ENCODE measurements at regions not wholly inside any gene's neighbourhood (a gene's known extent, or its start where the extent isn't known, plus 50 kb on each side); places are given as distances from the start of the nearest gene placed in this dataset.
"Not testable (repeated sequence)": the region's sequence is repeated elsewhere in the genome, so short reads cannot be mapped to it uniquely, and the experiment has no call there.

DNA sequence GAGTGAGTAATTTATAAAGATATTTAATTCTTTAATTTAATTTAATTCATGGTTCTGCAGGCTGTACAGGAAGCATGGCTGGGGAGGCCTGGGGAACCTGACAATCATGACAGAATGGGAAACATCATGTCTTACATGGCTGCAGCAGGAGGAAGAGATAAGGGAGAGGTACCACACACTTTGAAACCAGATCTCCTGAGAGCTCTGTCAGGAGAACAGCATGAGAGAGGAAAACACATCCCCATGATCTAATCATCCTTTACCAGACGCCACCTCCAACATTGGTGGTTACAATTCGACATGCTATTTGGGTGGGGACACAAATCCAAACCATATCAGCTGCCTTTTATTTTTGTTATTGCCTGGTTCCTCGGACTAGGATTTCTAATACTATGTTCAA, 928.6 kb downstream of the TMEM121 start:
- DNase-seq (ENCODE audit: extremely low spot score in 2 of 2), result no peak
- no peaks in the 10 kb centered on the region for H3K27me3 ChIP-seq
- no peaks in the 10 kb centered on the region for H3K4me1 ChIP-seq
- H3K27ac ChIP-seq, result no peak overlapping the region
- TF ChIP-seq CTCF (IDR thresholded peaks at IDR 0.05) (no peak), POLR2A (IDR thresholded peaks at IDR 0.05) (no peak), POLR2AphosphoS5 (IDR thresholded peaks at IDR 0.05; ENCODE audit: insufficient read depth in 1 of 2, low read depth in 1 of 2) (no peak)
- intact Hi-C loops (cut with DNase I), result no loop called here
- H3K9me3 ChIP-seq, result no peaks in the 10 kb centered on the region
- no peaks in the 10 kb centered on the region for H3K36me3 ChIP-seq
- no peak overlapping the region for H3K4me3 ChIP-seq

DNA sequence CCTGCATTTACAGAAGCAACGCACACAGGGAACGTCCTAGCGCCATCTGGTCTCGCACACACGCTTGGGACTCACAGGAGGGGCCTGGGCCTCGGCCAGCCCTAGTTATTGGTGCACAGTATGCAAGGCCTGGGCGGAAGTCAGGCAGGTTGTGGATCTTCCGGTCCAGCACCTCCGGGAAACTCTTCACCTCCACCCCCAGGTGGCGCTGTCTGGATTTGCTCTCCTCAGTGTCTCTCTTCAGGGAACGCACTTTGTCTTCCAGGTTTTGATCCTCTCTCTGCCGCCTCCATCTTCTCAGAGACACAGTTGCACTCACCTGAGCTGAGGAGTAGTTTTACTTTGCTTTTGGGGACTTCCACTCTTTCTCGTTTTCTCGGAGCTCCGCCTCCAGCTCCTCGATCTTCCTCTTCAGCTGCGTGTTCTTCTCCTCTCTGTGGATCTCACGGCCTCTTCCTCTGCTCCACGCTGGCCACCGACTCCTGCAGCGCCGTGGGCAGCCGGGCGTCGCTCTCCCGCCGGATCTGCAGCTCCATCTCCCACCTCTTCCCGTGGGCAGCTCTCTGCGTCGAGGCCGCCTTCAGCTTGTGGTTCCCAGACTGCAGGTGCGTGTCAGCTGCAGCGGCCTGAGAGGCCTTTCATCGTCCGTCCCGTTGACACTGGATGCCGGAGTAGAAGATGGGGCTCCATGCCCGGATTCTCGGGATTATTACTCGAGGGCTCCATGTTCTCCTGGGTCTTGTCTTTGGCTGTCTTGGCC, 933.8 kb downstream of the TMEM121 start:
- Histone ChIP-seq H3K36me3 (no peaks in the 10 kb centered on the region), H3K4me3 (no peak overlapping the region), H3K27ac (no peak overlapping the region), H3K9me3 (no peaks in the 10 kb centered on the region), H3K27me3 (no peaks in the 10 kb centered on the region), H3K4me1 (no peaks in the 10 kb centered on the region)
- DNase-seq (ENCODE audit: extremely low spot score in 2 of 2), result no peak
- intact Hi-C loops (cut with DNase I), result no loop called here
- no peak for TF ChIP-seq CTCF (IDR thresholded peaks at IDR 0.05)
- TF ChIP-seq POLR2A (IDR thresholded peaks at IDR 0.05), result no peak
- TF ChIP-seq POLR2AphosphoS5 (IDR thresholded peaks at IDR 0.05; ENCODE audit: insufficient read depth in 1 of 2, low read depth in 1 of 2), result no peak

DNA sequence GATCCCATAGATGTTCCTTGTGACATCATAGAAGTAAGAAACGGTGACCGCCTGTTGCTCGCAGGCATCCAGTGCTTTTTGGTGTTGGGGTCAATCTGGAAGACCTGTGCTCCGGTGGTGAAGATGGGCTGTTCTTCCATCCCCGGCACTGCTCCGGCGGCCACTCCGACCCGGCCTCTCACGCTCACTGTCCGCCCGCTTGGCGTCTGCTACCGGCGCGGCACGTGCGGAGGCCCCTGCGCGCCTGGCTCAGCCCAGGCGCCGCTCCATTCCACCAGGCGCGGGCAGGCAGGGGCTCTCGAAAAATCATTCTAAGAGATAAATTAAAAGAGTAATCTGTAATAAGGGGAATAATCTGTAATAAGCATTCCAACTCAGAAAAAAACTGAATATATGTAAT, 934.5 kb downstream of the TMEM121 start:
- Histone ChIP-seq H3K9me3 (no peaks in the 10 kb centered on the region), H3K36me3 (no peaks in the 10 kb centered on the region), H3K4me3 (no peak overlapping the region), H3K27me3 (no peaks in the 10 kb centered on the region), H3K4me1 (no peaks in the 10 kb centered on the region), H3K27ac (no peak overlapping the region)
- intact Hi-C loops (cut with DNase I), result no loop called here
- no peak for TF ChIP-seq POLR2A (IDR thresholded peaks at IDR 0.05)
- no peak for TF ChIP-seq POLR2AphosphoS5 (IDR thresholded peaks at IDR 0.05; ENCODE audit: insufficient read depth in 1 of 2, low read depth in 1 of 2)
- DNase-seq (ENCODE audit: extremely low spot score in 2 of 2), result no peak

- H3K4me3 ChIP-seq; intact Hi-C loops (cut with DNase I); H3K27me3 ChIP-seq; H3K36me3 ChIP-seq; H3K4me1 ChIP-seq; DNase-seq (ENCODE audit: extremely low spot score in 2 of 2); H3K9me3 ChIP-seq; H3K27ac ChIP-seq: not testable (repeated sequence)
Measured at GRCh38 chr14:106466483-106466882, 940.1 kb downstream of the TMEM121 start.

GRCh38 chr14:106468869-106469268, 942.5 kb downstream of the TMEM121 start:
- H3K4me3 ChIP-seq; intact Hi-C loops (cut with DNase I): not testable (repeated sequence)

GRCh38 chr14:106470028-106470427, 943.6 kb downstream of the TMEM121 start:
- intact Hi-C loops (cut with DNase I); DNase-seq (ENCODE audit: extremely low spot score in 2 of 2); H3K4me3 ChIP-seq; H3K27ac ChIP-seq; H3K36me3 ChIP-seq; H3K9me3 ChIP-seq; H3K4me1 ChIP-seq; H3K27me3 ChIP-seq: not testable (repeated sequence)

More at GRCh38 chr14:106468869-106469268, 942.5 kb downstream of the TMEM121 start:
- not testable (repeated sequence) for H3K27ac ChIP-seq; H3K4me1 ChIP-seq; DNase-seq (ENCODE audit: extremely low spot score in 2 of 2); H3K9me3 ChIP-seq; H3K36me3 ChIP-seq; H3K27me3 ChIP-seq

- H3K27ac ChIP-seq; H3K27me3 ChIP-seq; H3K9me3 ChIP-seq; H3K4me1 ChIP-seq; DNase-seq (ENCODE audit: extremely low spot score in 2 of 2); H3K4me3 ChIP-seq; intact Hi-C loops (cut with DNase I); H3K36me3 ChIP-seq: not testable (repeated sequence)
Measured at GRCh38 chr14:106474261-106475028, 948.1 kb downstream of the TMEM121 start.

- intact Hi-C loops (cut with DNase I); H3K36me3 ChIP-seq; H3K9me3 ChIP-seq; H3K4me3 ChIP-seq; DNase-seq (ENCODE audit: extremely low spot score in 2 of 2); H3K4me1 ChIP-seq; H3K27ac ChIP-seq; H3K27me3 ChIP-seq: not testable (repeated sequence)
Measured at GRCh38 chr14:106475214-106475613, 948.8 kb downstream of the TMEM121 start.

DNA sequence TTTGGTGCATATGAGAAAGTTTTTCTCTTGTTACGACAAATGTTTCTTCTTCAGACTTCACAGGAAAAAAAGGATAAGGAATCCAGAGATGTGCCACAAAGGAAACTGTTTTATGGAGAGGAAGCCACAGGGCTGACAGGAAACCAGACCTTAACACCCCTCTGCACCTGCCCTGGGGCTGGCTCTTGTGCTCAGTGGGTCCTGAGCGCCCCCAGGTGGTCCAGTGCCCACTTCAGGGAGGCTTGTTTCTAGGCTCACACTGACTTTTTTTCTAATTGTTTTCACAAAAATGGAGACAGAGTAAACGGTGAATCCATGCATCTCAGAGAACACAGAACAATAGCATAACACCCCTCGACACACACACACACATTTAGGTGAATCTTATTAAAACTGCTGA, 951.2 kb downstream of the TMEM121 start:
- H3K4me3 ChIP-seq; H3K4me1 ChIP-seq; H3K27ac ChIP-seq; H3K9me3 ChIP-seq; H3K27me3 ChIP-seq; intact Hi-C loops (cut with DNase I); H3K36me3 ChIP-seq; DNase-seq (ENCODE audit: extremely low spot score in 2 of 2): not testable (repeated sequence)

- intact Hi-C loops (cut with DNase I); H3K36me3 ChIP-seq; H3K4me3 ChIP-seq; H3K4me1 ChIP-seq; H3K9me3 ChIP-seq; H3K27me3 ChIP-seq; DNase-seq (ENCODE audit: extremely low spot score in 2 of 2); H3K27ac ChIP-seq: not testable (repeated sequence)
Measured at GRCh38 chr14:106480287-106480686, 953.9 kb downstream of the TMEM121 start.

GRCh38 chr14:106482213-106482612, 955.8 kb downstream of the TMEM121 start:
- intact Hi-C loops (cut with DNase I); H3K27me3 ChIP-seq; H3K4me3 ChIP-seq; DNase-seq (ENCODE audit: extremely low spot score in 2 of 2); H3K27ac ChIP-seq; H3K9me3 ChIP-seq; H3K4me1 ChIP-seq; H3K36me3 ChIP-seq: not testable (repeated sequence)
